GM23338 (cell line): ENCODE measurements at regions not wholly inside any gene's neighbourhood (a gene's known extent, or its start where the extent isn't known, plus 50 kb on each side); places are given as distances from the start of the nearest gene placed in this dataset.

Experiments
- ATAC-seq: fragments of 200-7000 bp; cut with Tn5 transposase; 3 replicates; pipeline ENCODE4 v1.9.1; 2020
- DNase-seq: peaks from one replicate; pipeline ENCODE4 v3.0.0-alpha.2; 2015; ENCODE audit warnings: low spot score
- H2AFZ ChIP-seq: fragments of 200-600 bp; sonication (generic); 2 replicates; pipeline ENCODE4 v1.8.0; 2016; ENCODE audit warnings: antibody characterized with exemption, mild to moderate bottlenecking, moderate library complexity
- H3F3A ChIP-seq: fragments of 200-600 bp; sonication (generic); replicated peaks from 2 replicates; pipeline ENCODE4 v1.8.0; 2017; ENCODE audit warnings: antibody characterized with exemption, mixed run types, low read depth
- H3K27ac ChIP-seq: fragments of 200-600 bp; sonication (generic); 2 replicates; pipeline ENCODE4 v1.6.1; 2016; ENCODE audit warnings: low read depth
- H3K27me3 ChIP-seq: fragments of 200-600 bp; sonication (generic); 2 replicates; pipeline ENCODE4 v1.8.0; 2016; ENCODE audit warnings: mild to moderate bottlenecking, mixed run types, moderate library complexity; ENCODE audit not compliant: insufficient read depth
- H3K36me3 ChIP-seq: fragments of 200-600 bp; sonication (generic); 2 replicates; pipeline ENCODE4 v1.8.0; 2016; ENCODE audit warnings: mild to moderate bottlenecking; ENCODE audit not compliant: insufficient read depth
- H3K4me1 ChIP-seq: fragments of 200-600 bp; sonication (generic); 2 replicates; pipeline ENCODE4 v1.8.0; 2016; ENCODE audit warnings: mild to moderate bottlenecking, moderate library complexity; ENCODE audit not compliant: insufficient read depth
- H3K4me2 ChIP-seq: fragments of 200-600 bp; sonication (generic); 2 replicates; pipeline ENCODE4 v1.7.1; 2017; ENCODE audit warnings: mixed run types
- H3K4me3 ChIP-seq: fragments of 200-600 bp; sonication (generic); 2 replicates; pipeline ENCODE4 v1.6.1; 2016; ENCODE audit warnings: mixed run types
- H3K79me2 ChIP-seq: fragments of 200-600 bp; sonication (generic); replicated peaks from 2 replicates; pipeline ENCODE4 v1.8.0; 2017; ENCODE audit warnings: mild to moderate bottlenecking; ENCODE audit not compliant: insufficient read depth
- H3K9me2 ChIP-seq: fragments of 200-600 bp; sonication (generic); 2 replicates; pipeline ENCODE4 v1.8.0; 2017; ENCODE audit not compliant: insufficient read depth
- H4K20me1 ChIP-seq: fragments of 200-600 bp; sonication (generic); replicated peaks from 2 replicates; pipeline ENCODE4 v1.8.0; 2017; ENCODE audit warnings: mild to moderate bottlenecking; ENCODE audit not compliant: insufficient read depth
- H3K27ac Mint-ChIP-seq: 2 replicates; pipeline ENCODE4 v1.8.0; 2020; ENCODE audit warnings: inconsistent platforms, mild to moderate bottlenecking, moderate library complexity, mixed read lengths
- H3K27me3 Mint-ChIP-seq: 3 replicates; pipeline ENCODE4 v1.8.0; 2022; ENCODE audit warnings: low read depth, mild to moderate bottlenecking, moderate library complexity, mixed read lengths, inconsistent platforms; ENCODE audit not compliant: insufficient read depth, poor library complexity
- H3K36me3 Mint-ChIP-seq: 3 replicates; pipeline ENCODE4 v1.8.0; 2021; ENCODE audit warnings: low read depth, mild to moderate bottlenecking, inconsistent platforms, moderate library complexity, mixed read lengths
- H3K4me1 Mint-ChIP-seq: 3 replicates; pipeline ENCODE4 v1.8.0; 2020; ENCODE audit warnings: mild to moderate bottlenecking, inconsistent platforms, mixed read lengths
- H3K4me3 Mint-ChIP-seq: 3 replicates; pipeline ENCODE4 v1.8.0; 2021; ENCODE audit warnings: moderate library complexity, mild to moderate bottlenecking, inconsistent platforms, mixed read lengths
- H3K9me3 Mint-ChIP-seq: 3 replicates; pipeline ENCODE4 v1.8.0; 2020; ENCODE audit warnings: moderate library complexity, mild to moderate bottlenecking, inconsistent platforms, mixed read lengths
- CREB1 ChIP-seq: fragments of 250-450 bp; sonication (Bioruptor Pico); IDR thresholded peaks from 2 replicates; pipeline ENCODE4 v1.5.0; 2020; ENCODE audit warnings: low read depth, mild to moderate bottlenecking, moderate library complexity
- CTCF ChIP-seq, 2 experiments: fragments of 200-600 bp in 1 of 2; sonication (generic) in 1 of 2; conservative IDR thresholded peaks; 2 replicates each; pipeline versions ENCODE4 v1.5.1 to v1.6.1; 2016 to 2017; ENCODE audit warnings: antibody characterized with exemption in 2 of 2, low read depth in 2 of 2, mild to moderate bottlenecking in 2 of 2, moderate library complexity in 1 of 2
- JUNB ChIP-seq: IDR thresholded peaks from one replicate; pipeline ENCODE4 v1.6.1; 2016; ENCODE audit warnings: antibody characterized with exemption; ENCODE audit not compliant: unreplicated experiment
- NANOG ChIP-seq: IDR thresholded peaks from 2 replicates; pipeline ENCODE4 v1.6.1; 2016; ENCODE audit warnings: antibody characterized with exemption, borderline replicate concordance
- POLR2AphosphoS5 ChIP-seq: IDR thresholded peaks from 2 replicates; pipeline ENCODE4 v1.6.1; 2016; ENCODE audit warnings: antibody characterized with exemption, low read depth
- REST ChIP-seq: IDR thresholded peaks from one replicate; pipeline ENCODE4 v1.6.1; 2018; ENCODE audit warnings: antibody characterized with exemption; ENCODE audit not compliant: unreplicated experiment
- ZNF114 ChIP-seq: fragments of 250-450 bp; sonication (Bioruptor Pico); IDR thresholded peaks from 2 replicates; pipeline ENCODE4 v1.5.0; 2020; ENCODE audit warnings: mild to moderate bottlenecking, moderate library complexity
- ZNF331 ChIP-seq: fragments of 250-450 bp; sonication (Bioruptor Pico); IDR thresholded peaks from 2 replicates; pipeline ENCODE4 v1.5.0; 2020; ENCODE audit warnings: low read depth, mild to moderate bottlenecking, moderate library complexity
- TF ChIP-seq, protein P1 (sequence below): IDR thresholded peaks from 2 replicates; pipeline ENCODE4 v1.6.1; 2016; ENCODE audit warnings: antibody characterized with exemption
- TF ChIP-seq, protein P2 (sequence below): fragments of 250-450 bp; sonication (Bioruptor Pico); IDR thresholded peaks from 2 replicates; pipeline ENCODE4 v1.5.0; 2020; ENCODE audit warnings: mild to moderate bottlenecking, moderate library complexity

- no peak overlapping the region for H3K4me3 Mint-ChIP-seq
- Histone ChIP-seq H2AFZ (no peak overlapping the region), H3K36me3 (no peaks in the 10 kb centered on the region; the same call in 1 of the 2 replicates), H4K20me1 (no peaks in the 10 kb centered on the region), H3F3A (no peaks in the 10 kb centered on the region), H3K4me2 (no peak overlapping the region), H3K27me3 (no peaks in the 10 kb centered on the region), H3K9me2 (peaks cover 7% of the 10 kb centered on the region; the same call in 1 of the 2 replicates), H3K27ac (no peak overlapping the region), H3K4me3 (no peak overlapping the region), H3K4me1 (0 out of 2 replicates have a peak, but pooled peaks cover 5% of the 10 kb centered on the region), H3K79me2 (no peaks in the 10 kb centered on the region)
- H3K9me3 Mint-ChIP-seq, result peaks cover 24% of the 10 kb centered on the region
- peaks cover 9% of the 10 kb centered on the region; the same call in 2 of the 3 replicates for H3K4me1 Mint-ChIP-seq
- ATAC-seq (no peak), DNase-seq (no peak)
- TF ChIP-seq ZNF331 (CRISPR knock-in tag) (no peak), ZNF114 (CRISPR knock-in tag) (no peak), CTCF (conservative IDR thresholded peaks at IDR 0.05; ENCODE audit: low read depth in 2 of 2) (no peak), POLR2AphosphoS5 (no peak), NANOG (no peak), JUNB (no peak), CREB1 (CRISPR knock-in tag) (no peak), REST (no peak)
- TF ChIP-seq, protein P1, sequence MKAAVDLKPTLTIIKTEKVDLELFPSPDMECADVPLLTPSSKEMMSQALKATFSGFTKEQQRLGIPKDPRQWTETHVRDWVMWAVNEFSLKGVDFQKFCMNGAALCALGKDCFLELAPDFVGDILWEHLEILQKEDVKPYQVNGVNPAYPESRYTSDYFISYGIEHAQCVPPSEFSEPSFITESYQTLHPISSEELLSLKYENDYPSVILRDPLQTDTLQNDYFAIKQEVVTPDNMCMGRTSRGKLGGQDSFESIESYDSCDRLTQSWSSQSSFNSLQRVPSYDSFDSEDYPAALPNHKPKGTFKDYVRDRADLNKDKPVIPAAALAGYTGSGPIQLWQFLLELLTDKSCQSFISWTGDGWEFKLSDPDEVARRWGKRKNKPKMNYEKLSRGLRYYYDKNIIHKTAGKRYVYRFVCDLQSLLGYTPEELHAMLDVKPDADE, result no peak
- TF ChIP-seq, protein P2, sequence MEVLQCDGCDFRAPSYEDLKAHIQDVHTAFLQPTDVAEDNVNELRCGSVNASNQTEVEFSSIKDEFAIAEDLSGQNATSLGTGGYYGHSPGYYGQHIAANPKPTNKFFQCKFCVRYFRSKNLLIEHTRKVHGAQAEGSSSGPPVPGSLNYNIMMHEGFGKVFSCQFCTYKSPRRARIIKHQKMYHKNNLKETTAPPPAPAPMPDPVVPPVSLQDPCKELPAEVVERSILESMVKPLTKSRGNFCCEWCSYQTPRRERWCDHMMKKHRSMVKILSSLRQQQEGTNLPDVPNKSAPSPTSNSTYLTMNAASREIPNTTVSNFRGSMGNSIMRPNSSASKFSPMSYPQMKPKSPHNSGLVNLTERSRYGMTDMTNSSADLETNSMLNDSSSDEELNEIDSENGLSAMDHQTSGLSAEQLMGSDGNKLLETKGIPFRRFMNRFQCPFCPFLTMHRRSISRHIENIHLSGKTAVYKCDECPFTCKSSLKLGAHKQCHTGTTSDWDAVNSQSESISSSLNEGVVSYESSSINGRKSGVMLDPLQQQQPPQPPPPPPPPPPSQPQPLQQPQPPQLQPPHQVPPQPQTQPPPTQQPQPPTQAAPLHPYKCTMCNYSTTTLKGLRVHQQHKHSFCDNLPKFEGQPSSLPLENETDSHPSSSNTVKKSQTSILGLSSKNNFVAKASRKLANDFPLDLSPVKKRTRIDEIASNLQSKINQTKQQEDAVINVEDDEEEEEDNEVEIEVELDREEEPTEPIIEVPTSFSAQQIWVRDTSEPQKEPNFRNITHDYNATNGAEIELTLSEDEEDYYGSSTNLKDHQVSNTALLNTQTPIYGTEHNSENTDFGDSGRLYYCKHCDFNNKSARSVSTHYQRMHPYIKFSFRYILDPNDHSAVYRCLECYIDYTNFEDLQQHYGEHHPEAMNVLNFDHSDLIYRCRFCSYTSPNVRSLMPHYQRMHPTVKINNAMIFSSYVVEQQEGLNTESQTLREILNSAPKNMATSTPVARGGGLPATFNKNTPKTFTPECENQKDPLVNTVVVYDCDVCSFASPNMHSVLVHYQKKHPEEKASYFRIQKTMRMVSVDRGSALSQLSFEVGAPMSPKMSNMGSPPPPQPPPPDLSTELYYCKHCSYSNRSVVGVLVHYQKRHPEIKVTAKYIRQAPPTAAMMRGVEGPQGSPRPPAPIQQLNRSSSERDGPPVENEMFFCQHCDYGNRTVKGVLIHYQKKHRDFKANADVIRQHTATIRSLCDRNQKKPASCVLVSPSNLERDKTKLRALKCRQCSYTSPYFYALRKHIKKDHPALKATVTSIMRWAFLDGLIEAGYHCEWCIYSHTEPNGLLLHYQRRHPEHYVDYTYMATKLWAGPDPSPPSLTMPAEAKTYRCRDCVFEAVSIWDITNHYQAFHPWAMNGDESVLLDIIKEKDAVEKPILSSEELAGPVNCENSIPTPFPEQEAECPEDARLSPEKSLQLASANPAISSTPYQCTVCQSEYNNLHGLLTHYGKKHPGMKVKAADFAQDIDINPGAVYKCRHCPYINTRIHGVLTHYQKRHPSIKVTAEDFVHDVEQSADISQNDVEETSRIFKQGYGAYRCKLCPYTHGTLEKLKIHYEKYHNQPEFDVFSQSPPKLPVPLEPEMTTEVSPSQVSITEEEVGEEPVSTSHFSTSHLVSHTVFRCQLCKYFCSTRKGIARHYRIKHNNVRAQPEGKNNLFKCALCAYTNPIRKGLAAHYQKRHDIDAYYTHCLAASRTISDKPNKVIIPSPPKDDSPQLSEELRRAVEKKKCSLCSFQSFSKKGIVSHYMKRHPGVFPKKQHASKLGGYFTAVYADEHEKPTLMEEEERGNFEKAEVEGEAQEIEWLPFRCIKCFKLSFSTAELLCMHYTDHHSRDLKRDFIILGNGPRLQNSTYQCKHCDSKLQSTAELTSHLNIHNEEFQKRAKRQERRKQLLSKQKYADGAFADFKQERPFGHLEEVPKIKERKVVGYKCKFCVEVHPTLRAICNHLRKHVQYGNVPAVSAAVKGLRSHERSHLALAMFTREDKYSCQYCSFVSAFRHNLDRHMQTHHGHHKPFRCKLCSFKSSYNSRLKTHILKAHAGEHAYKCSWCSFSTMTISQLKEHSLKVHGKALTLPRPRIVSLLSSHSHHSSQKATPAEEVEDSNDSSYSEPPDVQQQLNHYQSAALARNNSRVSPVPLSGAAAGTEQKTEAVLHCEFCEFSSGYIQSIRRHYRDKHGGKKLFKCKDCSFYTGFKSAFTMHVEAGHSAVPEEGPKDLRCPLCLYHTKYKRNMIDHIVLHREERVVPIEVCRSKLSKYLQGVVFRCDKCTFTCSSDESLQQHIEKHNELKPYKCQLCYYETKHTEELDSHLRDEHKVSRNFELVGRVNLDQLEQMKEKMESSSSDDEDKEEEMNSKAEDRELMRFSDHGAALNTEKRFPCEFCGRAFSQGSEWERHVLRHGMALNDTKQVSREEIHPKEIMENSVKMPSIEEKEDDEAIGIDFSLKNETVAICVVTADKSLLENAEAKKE (CRISPR knock-in tag), result no peak
- peaks cover 6% of the 10 kb centered on the region for H3K27me3 Mint-ChIP-seq
- H3K36me3 Mint-ChIP-seq, result peaks cover 16% of the 10 kb centered on the region
- H3K27ac Mint-ChIP-seq, result no peak overlapping the region
These were observed 71.6 kb downstream of the XCL2 start for GRCh38 chr1:168472223-168472622.
